GM12878 (cell line): ENCODE measurements at regions not wholly inside any gene's neighbourhood (a gene's known extent, or its start where the extent isn't known, plus 50 kb on each side); places are given as distances from the start of the nearest gene placed in this dataset.
"Not testable (repeated sequence)": the region's sequence is repeated elsewhere in the genome, so short reads cannot be mapped to it uniquely, and the experiment has no call there.

Source experiments
- ATAC-seq: fragments of 200-7000 bp; cut with Tn5 transposase; 3 replicates; pipeline ENCODE4 v1.9.1; 2020; ENCODE audit warnings: mild to moderate bottlenecking, moderate library complexity
- BruUV-seq: library from RNA; stranded (reverse); fragments of 400-500 nt; replicated peaks from 2 replicates; lab custom pipeline; 2021; lab: Mats Ljungman, UMichigan
- CTCF ChIA-PET: fragments of 300-600 bp; sonication (Branson Sonifier 250); formaldehyde crosslinking; extraction: SDS; loops from one replicate; lab custom pipeline; 2021; ENCODE audit warnings: inconsistent platforms; lab: Yijun Ruan, JAX
- POLR2A ChIA-PET: fragments of 350-600 bp; formaldehyde crosslinking; extraction: SDS; loops from one replicate; lab custom pipeline; 2021; ENCODE audit warnings: inconsistent platforms; lab: Charles Lee
- RAD21 ChIA-PET: fragments of 300-600 bp; sonication (Branson Sonifier 250); formaldehyde crosslinking; loops from one replicate; lab custom pipeline; 2023; ENCODE audit warnings: antibody characterized with exemption; ENCODE audit not compliant: unreplicated experiment; lab: Charles Lee
- SMC1A ChIA-PET: fragments of 300-600 bp; sonication (Branson Sonifier 250); formaldehyde crosslinking; loops from one replicate; lab custom pipeline; 2023; ENCODE audit not compliant: unreplicated experiment, uncharacterized antibody; lab: Charles Lee
- DNase-seq: peaks from one replicate; pipeline ENCODE4 v3.0.0-alpha.2; 2011; ENCODE audit warnings: low read depth, low spot score
- FAIRE-seq: peaks from 3 replicates; lab custom pipeline; 2011; peaks lifted over from hg19 to GRCh38; lab: Jason Lieb, UNC
- H2AFZ ChIP-seq: 2 replicates; pipeline ENCODE4 v1.6.0; 2011; ENCODE audit warnings: low read depth, low read length, control low read depth; ENCODE audit not compliant: control insufficient read depth
- H3K27ac ChIP-seq: 2 replicates; pipeline ENCODE4 v1.5.1; 2011; ENCODE audit warnings: control low read depth; ENCODE audit not compliant: control insufficient read depth, insufficient read depth
- H3K27me3 ChIP-seq, 2 experiments: replicated peaks in 1 of 2; 2 replicates each; pipeline versions ENCODE4 v1.6.0 to v1.6.1; 2011; ENCODE audit warnings: low read length in 1 of 2; ENCODE audit not compliant: control insufficient read depth in 2 of 2, insufficient read depth in 2 of 2
- H3K36me3 ChIP-seq, 2 experiments: 2 replicates each; pipeline ENCODE4 v1.5.1; 2011; ENCODE audit warnings: low read length in 1 of 2; ENCODE audit not compliant: control insufficient read depth in 2 of 2, insufficient read depth in 2 of 2
- H3K4me1 ChIP-seq: 2 replicates; pipeline ENCODE4 v1.6.1; 2011; ENCODE audit warnings: mild to moderate bottlenecking, low read length, moderate library complexity, mixed read lengths; ENCODE audit not compliant: control insufficient read depth, insufficient read depth
- H3K4me2 ChIP-seq: 2 replicates; pipeline ENCODE4 v1.6.0; 2011; ENCODE audit warnings: control low read depth; ENCODE audit not compliant: control insufficient read depth, insufficient read depth
- H3K4me3 ChIP-seq: fragments of 200-600 bp; sonication (generic); 2 replicates; pipeline ENCODE4 v1.5.1; 2016
- H3K79me2 ChIP-seq: 2 replicates; pipeline ENCODE4 v1.6.0; 2011; ENCODE audit warnings: low read length; ENCODE audit not compliant: control insufficient read depth, insufficient read depth
- H3K9ac ChIP-seq: 2 replicates; pipeline ENCODE4 v1.8.0; 2011; ENCODE audit warnings: low read length, control low read depth, mixed read lengths; ENCODE audit not compliant: control insufficient read depth, insufficient read depth
- H3K9me3 ChIP-seq: replicated peaks from 3 replicates; pipeline ENCODE4 v1.5.1; 2011; ENCODE audit warnings: mild to moderate bottlenecking, low read length; ENCODE audit not compliant: control insufficient read depth, insufficient read depth
- H4K20me1 ChIP-seq: 2 replicates; pipeline ENCODE4 v1.6.0; 2011; ENCODE audit not compliant: control insufficient read depth, insufficient read depth
- ATF7 ChIP-seq: fragments of 450-650 bp; IDR thresholded peaks from 2 replicates; pipeline ENCODE4 v1.6.1; 2016; ENCODE audit warnings: low read depth, mild to moderate bottlenecking
- ELK1 ChIP-seq: IDR thresholded peaks from 2 replicates; pipeline ENCODE4 v1.6.1; 2012; ENCODE audit warnings: low read depth, low read length, improper control_type of control experiment
- ETV6 ChIP-seq, 2 experiments: fragments of 450-650 bp in 1 of 2; IDR thresholded peaks in 1 of 2; conservative IDR thresholded peaks in 1 of 2; 2 replicates each; pipeline ENCODE4 v1.6.1; 2014; ENCODE audit warnings: antibody characterized with exemption in 1 of 2, borderline replicate concordance in 1 of 2, low read depth in 1 of 2, mild to moderate bottlenecking in 1 of 2, moderate library complexity in 1 of 2
- FOXK2 ChIP-seq: fragments of 450-650 bp; IDR thresholded peaks from 2 replicates; pipeline ENCODE4 v1.6.1; 2017; ENCODE audit warnings: mild to moderate bottlenecking, moderate library complexity
- IKZF2 ChIP-seq, 2 experiments: fragments of 450-650 bp; IDR thresholded peaks; 2 replicates each; pipeline ENCODE4 v1.6.1; 2017; ENCODE audit warnings: mild to moderate bottlenecking in 2 of 2, moderate library complexity in 2 of 2
- JUND ChIP-seq: IDR thresholded peaks from 2 replicates; pipeline ENCODE4 v1.6.1; 2012; ENCODE audit warnings: low read depth, mild to moderate bottlenecking, low read length, improper control_type of control experiment, moderate library complexity
- KAT2A ChIP-seq: conservative IDR thresholded peaks from 2 replicates; pipeline ENCODE4 v1.6.1; 2011; ENCODE audit warnings: low read depth, low read length; ENCODE audit not compliant: control insufficient read depth
- MAX ChIP-seq: IDR thresholded peaks from 2 replicates; pipeline ENCODE4 v1.6.1; 2012; ENCODE audit warnings: low read depth, low read length, improper control_type of control experiment
- MTA2 ChIP-seq: fragments of 450-650 bp; IDR thresholded peaks from 2 replicates; pipeline ENCODE4 v1.6.1; 2016; ENCODE audit warnings: low read depth, mild to moderate bottlenecking, moderate library complexity
- NFYA ChIP-seq: IDR thresholded peaks from 2 replicates; pipeline ENCODE4 v1.6.1; 2011; ENCODE audit warnings: low read depth, mild to moderate bottlenecking, low read length, improper control_type of control experiment, borderline replicate concordance
- NR2C1 ChIP-seq: fragments of 450-650 bp; IDR thresholded peaks from 2 replicates; pipeline ENCODE4 v1.6.1; 2017; ENCODE audit warnings: antibody characterized with exemption, mild to moderate bottlenecking, moderate library complexity
- POLR2AphosphoS5 ChIP-seq: IDR thresholded peaks from 2 replicates; pipeline ENCODE4 v1.6.1; 2011; ENCODE audit warnings: mild to moderate bottlenecking, low read length, inconsistent platforms
- RELA ChIP-seq: fragments of 450-650 bp; IDR thresholded peaks from 2 replicates; pipeline ENCODE4 v1.8.0; 2014; ENCODE audit warnings: borderline replicate concordance; ENCODE audit not compliant: partially characterized antibody
- TAF1 ChIP-seq: IDR thresholded peaks from 2 replicates; pipeline ENCODE4 v1.6.1; 2011; ENCODE audit warnings: mild to moderate bottlenecking, low read depth, low read length, borderline replicate concordance
- TCF12 ChIP-seq: IDR thresholded peaks from 2 replicates; pipeline ENCODE4 v1.6.1; 2011; ENCODE audit warnings: low read depth, mild to moderate bottlenecking, low read length
- ZSCAN29 ChIP-seq: fragments of 450-650 bp; IDR thresholded peaks from 2 replicates; pipeline ENCODE4 v1.6.1; 2017; ENCODE audit warnings: mild to moderate bottlenecking, moderate library complexity
- ZZZ3 ChIP-seq: IDR thresholded peaks from 2 replicates; pipeline ENCODE4 v1.6.1; 2011; ENCODE audit warnings: low read depth; ENCODE audit not compliant: control insufficient read depth, insufficient read length
- WGBS: methylation state at CpG from one replicate; pipeline ENCODE4 v1.1.6; 2016; ENCODE audit warnings: low lambda C conversion rate; ENCODE audit not compliant: insufficient replicate concordance, insufficient coverage; ENCODE audit errors: missing lambda C conversion rate; 5-methylcytosine and 5-hydroxymethylcytosine counted together
- in situ Hi-C: fragments of 300-500 bp; cut with MboI; formaldehyde crosslinking; loops from 9 replicates; pipeline ENCODE4 v1.14.3; 2018; ENCODE audit warnings: mixed read lengths
- intact Hi-C: fragments of 100-400 bp; cut with micrococcal nuclease; formaldehyde crosslinking; loops from one replicate; pipeline ENCODE4 v1.14.2; 2022; ENCODE audit not compliant: unreplicated experiment

DNA sequence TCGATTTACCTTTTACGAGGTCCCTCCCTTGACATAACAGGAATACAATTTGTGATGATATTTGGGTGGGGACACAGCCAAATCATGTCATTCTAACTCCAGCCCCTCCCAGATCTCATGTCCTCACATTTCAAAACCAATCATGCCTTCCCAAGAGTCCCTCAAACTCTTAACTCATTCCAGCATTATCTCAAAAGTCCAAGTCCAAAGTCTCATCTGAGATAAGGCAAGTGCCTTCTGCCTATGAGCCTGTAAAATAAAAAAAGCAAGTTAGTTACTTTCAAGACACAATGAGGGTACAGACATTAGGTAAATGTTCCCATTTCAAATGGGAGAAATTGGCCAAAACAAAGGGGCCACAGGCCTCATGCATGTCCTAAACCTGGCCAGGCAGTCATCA lies 381.1 kb downstream of the PIK3C3 start (continued):
- TF ChIP-seq IKZF2 (IDR thresholded peaks at IDR 0.05) (no peak), ELK1 (no peak), ATF7 (no peak), TAF1 (no peak), TCF12 (no peak), NR2C1 (no peak)

- DNase-seq, H4K20me1 ChIP-seq, H3K4me2 ChIP-seq, intact Hi-C loops, FAIRE-seq, H3K4me3 ChIP-seq, H3K36me3 ChIP-seq, H3K27me3 ChIP-seq, BruUV-seq, ATAC-seq, CTCF ChIA-PET, H2AFZ ChIP-seq, RAD21 ChIA-PET, H3K9me3 ChIP-seq, SMC1A ChIA-PET, H3K79me2 ChIP-seq, H3K9ac ChIP-seq, in situ Hi-C loops, H3K4me1 ChIP-seq, POLR2A ChIA-PET, H3K27ac ChIP-seq: not testable (repeated sequence)
- 52% methylated on average over 2 of the region's 2 CpGs for WGBS
Observed at GRCh38 chr18:42337337-42337736, 382.3 kb downstream of the PIK3C3 start.

- H3K27ac ChIP-seq, result no peak overlapping the region
- ChIA-PET CTCF (no interaction called here), SMC1A (no interaction called here), RAD21 (no interaction called here), POLR2A (no interaction called here)
- H3K4me1 ChIP-seq, result no peaks in the 10 kb centered on the region
- no peak for FAIRE-seq
- no peak overlapping the region for H3K4me3 ChIP-seq
- H2AFZ ChIP-seq, result no peak overlapping the region
- H3K4me2 ChIP-seq, result no peak overlapping the region
- in situ Hi-C loops, result no loop called here
- no peak for TF ChIP-seq IKZF2 (IDR thresholded peaks at IDR 0.05)
- no peak for TF ChIP-seq FOXK2
- TF ChIP-seq ZSCAN29, result no peak
- TF ChIP-seq ETV6 (conservative IDR thresholded peaks at IDR 0.05 in 1 of 2, IDR thresholded peaks at IDR 0.05 in 1 of 2; ENCODE audit: borderline replicate concordance in 1 of 2, low read depth in 1 of 2), result no peak
- no peak for TF ChIP-seq NFYA
- TF ChIP-seq ZZZ3, result no peak
- no peak for TF ChIP-seq POLR2AphosphoS5
- TF ChIP-seq MAX, result no peak
- TF ChIP-seq MTA2, result no peak
- TF ChIP-seq KAT2A, result no peak
- no peak for TF ChIP-seq RELA
- no peak for TF ChIP-seq JUND
- no peak for ATAC-seq
- no peaks in the 10 kb centered on the region for H3K9me3 ChIP-seq
- no peak overlapping the region for H3K9ac ChIP-seq
- intact Hi-C loops, result no loop called here
- DNase-seq, result no peak
- no peaks in the 10 kb centered on the region for H3K79me2 ChIP-seq
- H4K20me1 ChIP-seq, result no peaks in the 10 kb centered on the region
- no TSS peak for BruUV-seq
- H3K36me3 ChIP-seq, result no peaks in the 10 kb centered on the region
- 14% methylated on average over 2 of the region's 2 CpGs for WGBS
- no peaks in the 10 kb centered on the region for H3K27me3 ChIP-seq
Observed at GRCh38 chr18:42338683-42339082, 383.6 kb downstream of the PIK3C3 start.
